ENCODE measurements at regions not wholly inside any gene's neighbourhood (a gene's known extent, or its start where the extent isn't known, plus 50 kb on each side); places are given as distances from the start of the nearest gene placed in this dataset.

GRCh38 chr4:124785645-124786044, 73.1 kb upstream of the ANKRD50 start:
- no peak for ATAC-seq (replicated peaks in 6 of 8)
- no peak overlapping the region for H3K4me3 ChIP-seq
- H3K27ac ChIP-seq, result no peak overlapping the region
- in situ Hi-C loops (cut with MboI; ENCODE audit: low pct_unique_long_range_greater_than_20kb in 2 of 9, low sequenced_read_pairs in 9 of 9, unreplicated experiment in 9 of 9), result no loop called here
- 50 to 100% (median 79%) methylated on average over 1 of the region's 1 CpG; no CpG with 5 or more reads in 1 of the 10 experiments for WGBS, 10 experiments
- H3K4me1 ChIP-seq (replicated peaks in 1 of 2), result peaks cover 0 to 6% of the 10 kb centered on the region in 2 donors

GRCh38 chr4:124783847-124784246, 71.3 kb upstream of the ANKRD50 start:
- no peak for ATAC-seq (replicated peaks in 6 of 8)
- Histone ChIP-seq H3K4me1 (replicated peaks in 1 of 2) (peaks cover 0 to 6% of the 10 kb centered on the region in 2 donors), H3K4me3 (no peak overlapping the region), H3K27ac (no peak overlapping the region)
- in situ Hi-C loops (cut with MboI; ENCODE audit: low pct_unique_long_range_greater_than_20kb in 2 of 9, low sequenced_read_pairs in 9 of 9, unreplicated experiment in 9 of 9), result no loop called here

- in situ Hi-C loops (cut with MboI; ENCODE audit: low pct_unique_long_range_greater_than_20kb in 2 of 9, low sequenced_read_pairs in 9 of 9, unreplicated experiment in 9 of 9), result no loop called here
These were observed 64.5 kb upstream of the ANKRD50 start for GRCh38 chr4:124777007-124777406.

GRCh38 chr4:124768596-124769365, 56.2 kb upstream of the ANKRD50 start:
- H3K4me1 ChIP-seq (replicated peaks in 1 of 2), result no peaks in the 10 kb centered on the region
- in situ Hi-C loops (cut with MboI; ENCODE audit: low pct_unique_long_range_greater_than_20kb in 2 of 9, low sequenced_read_pairs in 9 of 9, unreplicated experiment in 9 of 9), result no loop called here
- no peak overlapping the region for H3K27ac ChIP-seq
- ATAC-seq (replicated peaks in 6 of 8), result no peak
- 60 to 100% (median 89%) methylated on average over 1 to 2 of the region's 2 CpGs; no CpG with 5 or more reads in 1 of the 10 experiments for WGBS, 10 experiments
- H3K4me3 ChIP-seq, result no peak overlapping the region

More at GRCh38 chr4:124777007-124777406, 64.5 kb upstream of the ANKRD50 start:
- Histone ChIP-seq H3K4me1 (replicated peaks in 1 of 2) (no peaks in the 10 kb centered on the region), H3K4me3 (no peak overlapping the region), H3K27ac (no peak overlapping the region)
- ATAC-seq (replicated peaks in 6 of 8), result no peak
- 57 to 100% (median 90%) methylated on average over 1 of the region's 1 CpG; no CpG with 5 or more reads in 6 of the 10 experiments for WGBS, 10 experiments

- in situ Hi-C loops (cut with MboI; ENCODE audit: low pct_unique_long_range_greater_than_20kb in 2 of 9, low sequenced_read_pairs in 9 of 9, unreplicated experiment in 9 of 9), result no loop called here
These were observed 50.4 kb upstream of the ANKRD50 start for GRCh38 chr4:124762956-124763355.

More at GRCh38 chr4:124762956-124763355, 50.4 kb upstream of the ANKRD50 start:
- no peaks in the 10 kb centered on the region for H3K4me1 ChIP-seq (replicated peaks in 1 of 2)
- H3K27ac ChIP-seq, result no peak overlapping the region
- ATAC-seq (replicated peaks in 6 of 8), result no peak
- 17 to 92% (median 73%) methylated on average over 1 of the region's 1 CpG; no CpG with 5 or more reads in 2 of the 10 experiments for WGBS, 10 experiments
- H3K4me3 ChIP-seq, result no peak overlapping the region

All from motor neuron (in vitro differentiated cells).